ENCODE measurements at regions not wholly inside any gene's neighbourhood (a gene's known extent, or its start where the extent isn't known, plus 50 kb on each side); places are given as distances from the start of the nearest gene placed in this dataset.
"Not testable (repeated sequence)": the region's sequence is repeated elsewhere in the genome, so short reads cannot be mapped to it uniquely, and the experiment has no call there.

DNA sequence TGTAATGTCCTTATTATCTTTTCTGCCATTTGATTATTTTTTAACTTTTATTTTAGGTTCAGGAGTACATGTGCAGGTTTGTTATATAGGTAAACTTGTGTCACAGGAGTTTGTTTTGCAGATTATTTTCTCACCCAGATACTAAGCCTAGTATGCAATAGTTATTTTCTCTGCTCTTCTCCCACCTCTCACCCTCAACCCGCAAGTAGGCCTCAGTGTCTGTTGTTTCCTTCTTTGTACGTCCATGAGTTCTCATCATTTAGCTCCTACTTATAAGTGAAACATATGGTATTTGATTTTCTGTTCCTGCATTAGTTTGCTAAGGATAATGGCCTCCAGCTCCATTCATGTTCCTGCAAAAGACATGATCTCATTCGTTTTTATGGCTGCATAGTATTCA is 270.0 kb downstream of the BTG1 start:
- H3K27ac ChIP-seq (ENCODE audit: low read length); H3K4me1 ChIP-seq (ENCODE audit: control insufficient read depth, low read depth, low read length); H3K27me3 ChIP-seq (ENCODE audit: control insufficient read depth, insufficient read depth, low read length); H3K9me3 ChIP-seq (ENCODE audit: control insufficient read depth, low read depth, low read length); H3K9ac ChIP-seq (ENCODE audit: low read length); H3K4me3 ChIP-seq (ENCODE audit: low read length); H3K36me3 ChIP-seq (ENCODE audit: control insufficient read depth, low read depth, low read length): not testable (repeated sequence)

DNA sequence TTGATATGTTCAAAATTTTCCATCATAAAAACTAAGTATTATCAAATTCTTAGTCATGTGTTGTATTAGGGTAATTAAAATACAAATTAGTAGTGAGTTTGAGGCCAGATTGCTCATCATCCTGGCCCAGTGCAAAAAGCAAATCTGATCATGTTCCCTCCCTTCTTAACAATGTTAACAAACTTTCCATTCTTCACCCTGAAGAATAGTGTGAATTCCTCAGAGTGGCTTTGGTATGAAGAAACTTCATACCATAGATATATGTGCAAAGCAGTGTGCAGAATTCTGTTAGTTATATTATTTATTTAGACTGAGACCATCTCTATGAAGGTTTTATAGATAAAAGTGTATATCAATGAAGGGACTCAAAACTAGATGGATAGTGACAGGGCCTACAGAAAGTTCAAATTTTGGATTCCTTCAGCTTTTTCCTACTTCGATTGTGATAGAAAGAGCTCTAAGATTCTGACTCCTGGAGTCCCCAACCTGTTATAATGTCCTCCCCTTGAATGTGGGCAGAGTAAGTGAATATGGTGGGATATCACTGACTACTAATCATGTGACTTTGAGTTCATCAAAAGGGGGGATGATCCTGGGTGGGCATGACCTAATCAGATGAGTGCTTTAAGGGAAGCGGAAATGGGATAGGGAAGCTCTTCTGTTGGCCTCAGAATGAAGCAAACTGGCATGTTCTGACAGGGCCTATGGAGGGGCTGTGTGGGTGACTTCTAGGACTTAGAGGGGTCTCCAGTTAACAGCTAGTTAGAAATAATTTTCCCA is 271.4 kb downstream of the BTG1 start:
- H3K36me3 ChIP-seq (ENCODE audit: control insufficient read depth, low read depth, low read length) = no peaks in the 10 kb centered on the region
- no peak overlapping the region for H3K9ac ChIP-seq (ENCODE audit: low read length)
- no peaks in the 10 kb centered on the region for H3K9me3 ChIP-seq (ENCODE audit: control insufficient read depth, low read depth, low read length)
- H3K4me3 ChIP-seq (ENCODE audit: low read length) = no peak overlapping the region
- H3K27ac ChIP-seq (ENCODE audit: low read length) = no peak overlapping the region
- H3K27me3 ChIP-seq (ENCODE audit: control insufficient read depth, insufficient read depth, low read length) = no peaks in the 10 kb centered on the region
- H3K4me1 ChIP-seq (ENCODE audit: control insufficient read depth, low read depth, low read length) = no peaks in the 10 kb centered on the region

DNA sequence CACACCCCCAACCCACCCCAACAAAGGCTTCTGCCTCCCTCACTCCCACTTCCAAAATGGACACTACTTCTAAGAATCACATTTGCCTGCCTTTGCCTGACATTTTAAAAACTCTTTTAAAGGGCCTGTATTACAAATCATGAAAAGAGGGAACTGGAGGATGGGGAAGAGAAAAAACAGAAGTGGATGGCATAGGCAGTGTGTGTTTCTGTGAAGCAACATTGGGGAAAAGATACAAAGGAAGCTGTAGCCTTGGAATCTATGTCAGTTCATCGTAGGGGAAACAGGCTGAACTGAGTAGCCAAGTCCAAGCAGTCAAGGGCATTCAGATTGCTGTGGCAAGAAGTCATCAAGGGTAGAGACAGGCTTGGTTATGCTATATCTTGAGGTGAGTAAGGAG is 273.9 kb downstream of the BTG1 start:
- Histone ChIP-seq H3K4me3 (ENCODE audit: low read length) (no peak overlapping the region), H3K4me1 (ENCODE audit: control insufficient read depth, low read depth, low read length) (no peaks in the 10 kb centered on the region), H3K9ac (ENCODE audit: low read length) (no peak overlapping the region), H3K36me3 (ENCODE audit: control insufficient read depth, low read depth, low read length) (no peaks in the 10 kb centered on the region), H3K9me3 (ENCODE audit: control insufficient read depth, low read depth, low read length) (no peaks in the 10 kb centered on the region), H3K27ac (ENCODE audit: low read length) (no peak overlapping the region), H3K27me3 (ENCODE audit: control insufficient read depth, insufficient read depth, low read length) (no peaks in the 10 kb centered on the region)

DNA sequence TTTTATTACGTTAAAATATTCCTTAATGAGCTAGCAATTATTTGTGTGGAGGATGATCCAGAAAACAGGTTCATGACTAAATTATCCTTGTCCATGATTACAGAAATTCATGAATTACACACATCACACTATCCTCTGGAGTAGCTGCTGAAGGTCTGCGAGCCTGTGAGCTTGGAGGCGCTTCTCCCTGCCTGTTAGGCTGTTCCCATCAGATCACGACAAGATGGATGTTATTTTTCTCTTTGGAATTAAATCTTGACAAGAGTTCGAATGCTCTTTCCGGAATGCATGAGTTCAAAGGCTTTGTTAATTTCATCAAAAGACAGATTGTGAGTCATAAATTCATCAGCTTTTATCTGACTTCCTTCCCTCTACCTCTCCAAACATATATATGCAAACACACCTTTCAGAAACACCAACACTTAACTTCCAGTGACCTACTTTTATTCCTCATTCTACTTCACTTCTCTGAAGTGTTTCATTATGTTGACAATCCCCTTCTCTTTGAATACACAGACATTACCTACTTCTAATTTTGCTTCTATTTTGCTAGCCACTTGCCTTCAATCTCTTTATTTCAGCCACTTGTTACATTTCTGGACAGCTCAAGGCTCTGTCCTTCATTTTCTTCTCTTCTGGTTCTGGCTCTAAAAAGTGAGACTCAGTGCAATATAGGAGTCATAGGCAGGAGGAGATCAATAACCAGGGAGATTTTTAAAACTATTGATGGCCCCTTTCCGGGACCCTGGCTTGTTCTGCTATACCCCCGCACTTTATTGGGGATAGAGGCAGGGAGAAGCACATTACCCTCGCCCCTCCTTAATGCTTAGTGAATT is 274.6 kb downstream of the BTG1 start:
- Histone ChIP-seq H3K4me1 (ENCODE audit: control insufficient read depth, low read depth, low read length) (no peaks in the 10 kb centered on the region), H3K4me3 (ENCODE audit: low read length) (no peak overlapping the region), H3K27me3 (ENCODE audit: control insufficient read depth, insufficient read depth, low read length) (no peaks in the 10 kb centered on the region), H3K9ac (ENCODE audit: low read length) (no peak overlapping the region), H3K36me3 (ENCODE audit: control insufficient read depth, low read depth, low read length) (no peaks in the 10 kb centered on the region), H3K27ac (ENCODE audit: low read length) (no peak overlapping the region), H3K9me3 (ENCODE audit: control insufficient read depth, low read depth, low read length) (no peaks in the 10 kb centered on the region)

DNA sequence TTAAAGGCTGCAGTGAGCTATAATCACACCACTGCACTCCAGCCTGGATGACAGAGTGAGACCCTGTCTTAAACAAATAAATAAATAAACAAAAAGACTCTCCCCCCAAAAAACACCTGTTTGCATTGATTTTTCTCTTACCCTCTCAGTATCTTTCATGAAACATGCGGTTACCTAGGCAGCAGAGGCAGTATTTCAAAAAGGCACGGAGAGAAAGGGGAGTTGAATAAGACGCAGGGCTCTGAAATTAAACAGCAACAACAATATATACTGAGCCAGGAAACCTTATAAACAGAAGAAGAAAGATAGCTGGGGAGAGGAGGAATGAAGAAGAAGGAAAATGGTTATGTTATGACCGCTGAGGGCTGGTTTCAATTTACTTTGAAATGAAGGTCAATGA is 277.6 kb downstream of the BTG1 start:
- Histone ChIP-seq H3K4me3 (ENCODE audit: low read length) (no peak overlapping the region), H3K4me1 (ENCODE audit: control insufficient read depth, low read depth, low read length) (no peaks in the 10 kb centered on the region), H3K27me3 (ENCODE audit: control insufficient read depth, insufficient read depth, low read length) (no peaks in the 10 kb centered on the region), H3K27ac (ENCODE audit: low read length) (no peak overlapping the region), H3K36me3 (ENCODE audit: control insufficient read depth, low read depth, low read length) (no peaks in the 10 kb centered on the region), H3K9me3 (ENCODE audit: control insufficient read depth, low read depth, low read length) (no peaks in the 10 kb centered on the region), H3K9ac (ENCODE audit: low read length) (no peak overlapping the region)

DNA sequence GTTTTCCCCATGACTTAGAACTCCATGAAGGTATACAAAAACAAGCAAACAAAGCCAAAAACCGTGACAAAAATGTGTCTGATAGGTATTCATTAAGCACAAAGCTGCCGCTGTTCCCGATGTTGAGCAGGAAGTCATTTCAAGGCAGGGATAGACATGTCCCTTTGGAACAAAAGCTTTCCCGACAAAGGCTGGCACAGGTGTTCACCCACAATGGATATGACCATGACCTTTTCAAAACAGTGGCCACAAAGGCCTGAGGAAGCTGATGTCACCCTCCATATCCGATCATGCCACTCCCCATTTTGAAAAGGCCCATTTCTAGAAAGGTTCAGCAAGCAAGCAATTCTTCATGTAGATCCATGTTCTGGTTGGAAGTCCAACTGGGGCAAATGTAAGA is 279.1 kb downstream of the BTG1 start:
- Histone ChIP-seq H3K4me3 (ENCODE audit: low read length) (no peak overlapping the region), H3K4me1 (ENCODE audit: control insufficient read depth, low read depth, low read length) (no peaks in the 10 kb centered on the region), H3K36me3 (ENCODE audit: control insufficient read depth, low read depth, low read length) (no peaks in the 10 kb centered on the region), H3K27me3 (ENCODE audit: control insufficient read depth, insufficient read depth, low read length) (no peaks in the 10 kb centered on the region), H3K9me3 (ENCODE audit: control insufficient read depth, low read depth, low read length) (no peaks in the 10 kb centered on the region), H3K27ac (ENCODE audit: low read length) (no peak overlapping the region), H3K9ac (ENCODE audit: low read length) (no peak overlapping the region)

DNA sequence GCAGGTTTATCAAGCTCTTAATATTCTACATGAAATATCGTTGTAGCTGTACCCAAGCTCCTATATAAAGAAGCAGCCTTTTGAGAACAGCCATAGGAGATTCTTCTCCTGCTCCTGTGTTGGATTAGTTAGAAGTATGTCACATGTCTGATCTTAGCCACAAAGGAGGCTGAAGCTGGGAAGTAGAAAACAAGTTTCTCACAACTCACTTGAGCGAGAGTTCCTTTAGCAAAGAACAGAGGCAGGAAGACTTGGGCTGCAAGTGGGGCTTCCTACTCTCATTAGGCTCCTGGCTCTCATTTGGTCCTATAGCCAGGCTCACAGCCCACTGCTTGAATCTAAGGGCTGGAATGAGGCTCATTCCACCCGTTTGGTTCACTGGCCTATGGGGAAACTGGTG is 281.9 kb downstream of the BTG1 start:
- Histone ChIP-seq H3K9me3 (ENCODE audit: control insufficient read depth, low read depth, low read length) (no peaks in the 10 kb centered on the region), H3K9ac (ENCODE audit: low read length) (no peak overlapping the region), H3K4me1 (ENCODE audit: control insufficient read depth, low read depth, low read length) (no peaks in the 10 kb centered on the region), H3K27me3 (ENCODE audit: control insufficient read depth, insufficient read depth, low read length) (no peaks in the 10 kb centered on the region), H3K27ac (ENCODE audit: low read length) (no peak overlapping the region), H3K4me3 (ENCODE audit: low read length) (no peak overlapping the region), H3K36me3 (ENCODE audit: control insufficient read depth, low read depth, low read length) (no peaks in the 10 kb centered on the region)

DNA sequence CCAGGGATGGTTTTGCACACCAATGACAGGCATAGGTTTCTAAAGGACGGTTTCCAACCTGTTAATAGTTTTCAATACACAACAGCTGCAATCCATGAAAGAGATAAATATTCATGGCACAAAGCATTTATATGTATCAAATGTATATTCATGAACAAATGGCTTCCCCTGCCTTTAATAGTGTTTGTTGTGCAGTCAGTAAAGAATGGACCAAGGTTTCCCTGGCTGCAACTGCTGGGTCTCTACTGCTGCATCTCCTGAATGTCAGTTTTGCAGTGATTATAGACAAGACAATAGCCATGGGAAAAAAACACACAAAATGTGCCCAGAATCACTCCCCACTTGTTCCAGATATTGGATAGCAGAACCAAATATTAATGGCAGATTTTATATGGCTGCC is 284.1 kb downstream of the BTG1 start:
- Histone ChIP-seq H3K27ac (ENCODE audit: low read length) (no peak overlapping the region), H3K4me3 (ENCODE audit: low read length) (no peak overlapping the region), H3K4me1 (ENCODE audit: control insufficient read depth, low read depth, low read length) (no peaks in the 10 kb centered on the region), H3K9ac (ENCODE audit: low read length) (no peak overlapping the region), H3K27me3 (ENCODE audit: control insufficient read depth, insufficient read depth, low read length) (no peaks in the 10 kb centered on the region), H3K9me3 (ENCODE audit: control insufficient read depth, low read depth, low read length) (no peaks in the 10 kb centered on the region), H3K36me3 (ENCODE audit: control insufficient read depth, low read depth, low read length) (no peaks in the 10 kb centered on the region)

DNA sequence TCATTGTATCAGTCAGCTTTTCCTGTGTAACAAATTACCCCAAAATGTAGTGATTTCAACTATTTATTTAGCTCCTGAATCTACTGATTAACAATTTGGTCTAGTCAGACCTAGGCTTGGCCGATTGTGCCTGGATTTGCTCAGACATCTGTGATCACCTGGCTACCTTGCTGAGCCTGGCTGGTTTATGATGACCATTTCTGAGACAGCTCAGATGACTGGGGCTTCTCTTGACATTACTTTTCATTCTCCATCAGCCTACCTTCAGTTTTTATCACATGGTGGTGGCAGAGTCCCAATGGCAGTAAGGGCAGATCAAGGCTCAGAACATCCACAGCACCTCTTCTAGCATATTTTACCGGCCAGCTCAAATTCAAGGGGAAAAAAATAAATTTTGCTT is 286.3 kb downstream of the BTG1 start:
- Histone ChIP-seq H3K27ac (ENCODE audit: low read length) (no peak overlapping the region), H3K36me3 (ENCODE audit: control insufficient read depth, low read depth, low read length) (no peaks in the 10 kb centered on the region), H3K4me3 (ENCODE audit: low read length) (no peak overlapping the region), H3K27me3 (ENCODE audit: control insufficient read depth, insufficient read depth, low read length) (no peaks in the 10 kb centered on the region), H3K9me3 (ENCODE audit: control insufficient read depth, low read depth, low read length) (no peaks in the 10 kb centered on the region), H3K9ac (ENCODE audit: low read length) (no peak overlapping the region), H3K4me1 (ENCODE audit: control insufficient read depth, low read depth, low read length) (no peaks in the 10 kb centered on the region)

DNA sequence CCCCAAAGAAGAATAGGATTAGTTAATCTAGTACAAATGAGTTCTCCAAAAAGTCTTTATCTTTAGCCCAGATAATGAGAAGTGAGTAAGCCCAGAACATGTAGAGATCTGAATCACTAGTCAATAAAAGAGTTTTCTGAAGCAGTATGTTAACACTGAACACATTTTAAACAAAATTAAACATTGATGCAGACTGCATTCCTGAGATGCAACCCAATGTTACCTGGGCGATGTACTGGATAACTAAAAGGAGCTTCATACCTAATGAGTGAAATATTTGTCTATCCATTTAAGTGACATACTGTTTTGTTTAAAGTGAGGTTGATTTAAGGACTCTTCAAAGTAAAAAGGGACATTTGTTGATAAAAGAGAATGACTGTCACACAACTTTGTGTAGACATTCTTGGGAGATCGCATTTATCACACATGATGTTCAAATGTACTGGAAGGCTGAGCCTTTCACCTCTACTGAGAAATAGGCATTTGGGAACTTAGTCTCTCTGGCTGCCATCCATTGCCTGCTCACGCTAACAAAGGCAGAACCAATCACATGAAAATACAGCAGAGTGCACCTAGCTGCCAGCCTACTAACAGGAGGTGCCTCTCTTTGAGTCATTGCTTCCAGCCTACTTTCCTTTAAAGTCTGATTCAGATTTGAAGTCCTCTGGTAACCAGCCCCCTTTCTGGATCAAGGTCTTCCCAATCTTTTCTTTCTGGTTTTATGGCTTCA is 287.7 kb downstream of the BTG1 start:
- Histone ChIP-seq H3K27me3 (ENCODE audit: control insufficient read depth, insufficient read depth, low read length) (no peaks in the 10 kb centered on the region), H3K4me3 (ENCODE audit: low read length) (no peak overlapping the region), H3K27ac (ENCODE audit: low read length) (no peak overlapping the region), H3K36me3 (ENCODE audit: control insufficient read depth, low read depth, low read length) (no peaks in the 10 kb centered on the region), H3K4me1 (ENCODE audit: control insufficient read depth, low read depth, low read length) (no peaks in the 10 kb centered on the region), H3K9ac (ENCODE audit: low read length) (no peak overlapping the region), H3K9me3 (ENCODE audit: control insufficient read depth, low read depth, low read length) (no peaks in the 10 kb centered on the region)

DNA sequence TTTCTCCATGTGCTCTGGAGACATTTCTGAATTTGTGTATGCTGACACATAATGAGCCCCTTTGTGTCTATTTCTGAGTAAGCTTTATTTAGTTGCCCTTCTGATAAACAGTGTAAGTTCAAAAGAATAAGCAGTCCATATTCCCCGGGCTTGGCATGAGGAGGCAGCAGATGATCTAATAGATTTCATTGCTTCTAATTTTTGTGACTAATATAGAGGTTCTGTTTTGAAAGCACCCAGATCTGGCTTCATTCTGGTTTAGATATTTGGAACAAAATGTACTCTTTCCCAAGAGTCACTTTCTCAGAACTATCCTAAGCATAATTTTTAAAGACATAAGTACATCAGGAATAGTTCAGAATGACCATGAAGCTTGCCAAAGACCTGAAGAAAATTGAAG is 290.9 kb downstream of the BTG1 start:
- H3K4me3 ChIP-seq (ENCODE audit: low read length) = no peak overlapping the region
- H3K4me1 ChIP-seq (ENCODE audit: control insufficient read depth, low read depth, low read length) = no peaks in the 10 kb centered on the region
- no peak overlapping the region for H3K9ac ChIP-seq (ENCODE audit: low read length)
- H3K27ac ChIP-seq (ENCODE audit: low read length) = no peak overlapping the region
- no peaks in the 10 kb centered on the region for H3K36me3 ChIP-seq (ENCODE audit: control insufficient read depth, low read depth, low read length)
- no peaks in the 10 kb centered on the region for H3K9me3 ChIP-seq (ENCODE audit: control insufficient read depth, low read depth, low read length)
- no peaks in the 10 kb centered on the region for H3K27me3 ChIP-seq (ENCODE audit: control insufficient read depth, insufficient read depth, low read length)
